ENCODE measurements at regions not wholly inside any gene's neighbourhood (a gene's known extent, or its start where the extent isn't known, plus 50 kb on each side); places are given as distances from the start of the nearest gene placed in this dataset.

DNA sequence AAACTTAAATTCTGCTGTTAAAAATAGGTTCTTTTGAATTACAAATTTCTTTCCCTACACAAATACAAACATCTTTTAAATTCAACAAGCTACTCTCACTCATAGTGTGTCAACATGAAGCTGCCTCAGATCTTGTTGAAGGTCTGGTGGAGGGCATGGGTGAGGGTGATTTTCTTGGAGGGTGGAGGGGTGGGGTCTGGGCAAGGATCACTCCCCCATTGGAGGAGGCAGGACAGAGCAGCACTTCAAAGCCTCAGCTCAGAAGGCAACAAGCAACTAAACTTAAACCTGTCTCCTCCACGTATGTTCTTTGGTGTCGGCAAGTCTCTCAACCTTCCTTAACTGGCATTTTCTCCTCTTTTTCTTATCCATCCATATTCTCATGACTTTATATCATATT, 730.9 kb downstream of the NR2F2 start:
- H3K4me2 ChIP-seq (ENCODE audit: control insufficient read depth, extremely low read depth, insufficient read depth, low read depth, low read length): no peak overlapping the region
- H3K9me1 ChIP-seq (ENCODE audit: control insufficient read depth, extremely low read depth, insufficient read depth, low read length): no peaks in the 10 kb centered on the region
- DNase-seq (ENCODE audit: low read depth, low spot score): no peak
- FAIRE-seq: no peak
- no peaks in the 10 kb centered on the region for H3K9me3 ChIP-seq (ENCODE audit: control insufficient read depth, low read depth, low read length)
- H3K27ac ChIP-seq (ENCODE audit: control insufficient read depth, insufficient read depth, low read length): no peak overlapping the region
- TF ChIP-seq EZH2 (IDR thresholded peaks at IDR 0.05; ENCODE audit: low read length): no peak
- TF ChIP-seq, protein P1, sequence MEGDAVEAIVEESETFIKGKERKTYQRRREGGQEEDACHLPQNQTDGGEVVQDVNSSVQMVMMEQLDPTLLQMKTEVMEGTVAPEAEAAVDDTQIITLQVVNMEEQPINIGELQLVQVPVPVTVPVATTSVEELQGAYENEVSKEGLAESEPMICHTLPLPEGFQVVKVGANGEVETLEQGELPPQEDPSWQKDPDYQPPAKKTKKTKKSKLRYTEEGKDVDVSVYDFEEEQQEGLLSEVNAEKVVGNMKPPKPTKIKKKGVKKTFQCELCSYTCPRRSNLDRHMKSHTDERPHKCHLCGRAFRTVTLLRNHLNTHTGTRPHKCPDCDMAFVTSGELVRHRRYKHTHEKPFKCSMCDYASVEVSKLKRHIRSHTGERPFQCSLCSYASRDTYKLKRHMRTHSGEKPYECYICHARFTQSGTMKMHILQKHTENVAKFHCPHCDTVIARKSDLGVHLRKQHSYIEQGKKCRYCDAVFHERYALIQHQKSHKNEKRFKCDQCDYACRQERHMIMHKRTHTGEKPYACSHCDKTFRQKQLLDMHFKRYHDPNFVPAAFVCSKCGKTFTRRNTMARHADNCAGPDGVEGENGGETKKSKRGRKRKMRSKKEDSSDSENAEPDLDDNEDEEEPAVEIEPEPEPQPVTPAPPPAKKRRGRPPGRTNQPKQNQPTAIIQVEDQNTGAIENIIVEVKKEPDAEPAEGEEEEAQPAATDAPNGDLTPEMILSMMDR (optimal IDR thresholded peaks at IDR 0.05 in 1 of 3, IDR thresholded peaks at IDR 0.05 in 1 of 3, conservative IDR thresholded peaks at IDR 0.05 in 1 of 3; ENCODE audit: extremely low read depth in 1 of 3, insufficient read depth in 2 of 3, low read length in 3 of 3): no peak
- no peak overlapping the region for H2AFZ ChIP-seq (ENCODE audit: control insufficient read depth, low read length)
- no peaks in the 10 kb centered on the region for H3K4me1 ChIP-seq (ENCODE audit: control insufficient read depth, extremely low read depth, insufficient read depth, low read length)
- no peak overlapping the region for H3K4me3 ChIP-seq (ENCODE audit: control insufficient read depth in 2 of 3, extremely low read depth in 1 of 3, insufficient read depth in 2 of 3, low read depth in 1 of 3, low read length in 3 of 3)
- H4K20me1 ChIP-seq (ENCODE audit: control insufficient read depth, extremely low read depth, insufficient read depth, low read length): no peaks in the 10 kb centered on the region
- dilution Hi-C loops (cut with MboI; ENCODE audit: extremely low pct_ligation_motif_present, low sequenced_read_pairs): no loop called here
- no peaks in the 10 kb centered on the region for H3K27me3 ChIP-seq (ENCODE audit: control insufficient read depth, extremely low read depth, insufficient read depth, low read length)
- no peaks in the 10 kb centered on the region for H3K79me2 ChIP-seq (ENCODE audit: control insufficient read depth, insufficient read depth, low read length)
- no peak overlapping the region for H3K9ac ChIP-seq (ENCODE audit: control insufficient read depth, extremely low read depth, insufficient read depth, low read length)
- no peaks in the 10 kb centered on the region for H3K36me3 ChIP-seq (ENCODE audit: control insufficient read depth in 2 of 2, extremely low read depth in 1 of 2, insufficient read depth in 2 of 2, low read length in 2 of 2)

DNA sequence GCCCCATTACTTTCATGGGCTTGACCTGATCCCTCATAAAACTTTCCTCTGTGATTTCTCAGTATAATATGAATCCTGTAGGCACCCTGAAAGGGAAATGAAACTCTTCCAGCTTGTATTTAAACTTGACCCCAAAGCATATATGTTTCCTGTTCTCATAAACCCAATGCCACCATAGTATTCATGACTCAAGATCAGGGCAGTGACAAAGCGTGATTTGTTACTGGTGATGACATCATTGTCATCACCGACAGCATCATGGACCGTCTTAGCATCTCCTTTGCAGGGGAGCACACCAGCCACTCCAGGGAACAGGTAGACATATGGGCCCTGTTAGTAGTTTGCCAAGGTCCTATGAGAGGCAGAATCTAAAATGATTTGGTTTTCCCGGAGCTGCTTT, 741.2 kb downstream of the NR2F2 start:
- no peaks in the 10 kb centered on the region for H3K79me2 ChIP-seq (ENCODE audit: control insufficient read depth, insufficient read depth, low read length)
- H3K4me3 ChIP-seq (ENCODE audit: control insufficient read depth in 2 of 3, extremely low read depth in 1 of 3, insufficient read depth in 2 of 3, low read depth in 1 of 3, low read length in 3 of 3): no peak overlapping the region
- no peak for DNase-seq (ENCODE audit: low read depth, low spot score)
- H3K9me3 ChIP-seq (ENCODE audit: control insufficient read depth, low read depth, low read length): no peaks in the 10 kb centered on the region
- dilution Hi-C loops (cut with MboI; ENCODE audit: extremely low pct_ligation_motif_present, low sequenced_read_pairs): no loop called here
- H3K9me1 ChIP-seq (ENCODE audit: control insufficient read depth, extremely low read depth, insufficient read depth, low read length): no peaks in the 10 kb centered on the region
- H3K9ac ChIP-seq (ENCODE audit: control insufficient read depth, extremely low read depth, insufficient read depth, low read length): no peak overlapping the region
- no peak overlapping the region for H3K4me2 ChIP-seq (ENCODE audit: control insufficient read depth, extremely low read depth, insufficient read depth, low read depth, low read length)
- H3K36me3 ChIP-seq (ENCODE audit: control insufficient read depth in 2 of 2, extremely low read depth in 1 of 2, insufficient read depth in 2 of 2, low read length in 2 of 2): no peaks in the 10 kb centered on the region
- no peaks in the 10 kb centered on the region for H3K27me3 ChIP-seq (ENCODE audit: control insufficient read depth, extremely low read depth, insufficient read depth, low read length)
- FAIRE-seq: no peak
- no peaks in the 10 kb centered on the region for H3K4me1 ChIP-seq (ENCODE audit: control insufficient read depth, extremely low read depth, insufficient read depth, low read length)
- H3K27ac ChIP-seq (ENCODE audit: control insufficient read depth, insufficient read depth, low read length): no peak overlapping the region
- no peak for TF ChIP-seq EZH2 (IDR thresholded peaks at IDR 0.05; ENCODE audit: low read length)
- TF ChIP-seq, protein P1 (optimal IDR thresholded peaks at IDR 0.05 in 1 of 3, IDR thresholded peaks at IDR 0.05 in 1 of 3, conservative IDR thresholded peaks at IDR 0.05 in 1 of 3; ENCODE audit: extremely low read depth in 1 of 3, insufficient read depth in 2 of 3, low read length in 3 of 3): no peak
- no peak overlapping the region for H2AFZ ChIP-seq (ENCODE audit: control insufficient read depth, low read length)
- H4K20me1 ChIP-seq (ENCODE audit: control insufficient read depth, extremely low read depth, insufficient read depth, low read length): no peaks in the 10 kb centered on the region
